CD14-positive monocyte (primary cell): ENCODE measurements at regions not wholly inside any gene's neighbourhood (a gene's known extent, or its start where the extent isn't known, plus 50 kb on each side); places are given as distances from the start of the nearest gene placed in this dataset.

ENCODE experiments used
- DNase-seq, 3 donors: peaks; one replicate each; pipeline ENCODE4 v3.0.0-alpha.2; 2011 to 2022
- H2AFZ ChIP-seq: 2 replicates; pipeline ENCODE4 v1.6.0; 2012; ENCODE audit warnings: mild to moderate bottlenecking, low read depth, low read length, inconsistent platforms; ENCODE audit not compliant: insufficient read depth, poor library complexity, severe bottlenecking
- H3K27ac ChIP-seq, 2 donors: 1 replicate in 1 of 2; 2 replicates in 1 of 2; pipeline ENCODE4 v1.5.1; 2012 to 2013; ENCODE audit warnings: low read length in 2 of 2, control low read depth in 1 of 2, inconsistent platforms in 1 of 2, low read depth in 1 of 2, mild to moderate bottlenecking in 1 of 2
- H3K27me3 ChIP-seq, 2 donors: one replicate each; pipeline versions ENCODE4 v1.6.0 to v1.6.1; 2011 to 2013; ENCODE audit warnings: low read length in 2 of 2; ENCODE audit not compliant: control insufficient read depth in 2 of 2, insufficient read depth in 2 of 2
- H3K36me3 ChIP-seq, 2 donors: replicated peaks in 1 of 2; 1 replicate in 1 of 2; 2 replicates in 1 of 2; pipeline versions ENCODE4 v1.5.1 to v1.6.1; 2012 to 2013; ENCODE audit warnings: low read length in 2 of 2, control low read depth in 1 of 2, inconsistent platforms in 1 of 2, mild to moderate bottlenecking in 1 of 2; ENCODE audit not compliant: insufficient read depth in 2 of 2, control insufficient read depth in 1 of 2
- H3K4me1 ChIP-seq, 2 donors: 1 replicate in 1 of 2; 2 replicates in 1 of 2; pipeline versions ENCODE4 v1.5.1 to v1.6.1; 2012 to 2013; ENCODE audit warnings: low read length in 2 of 2, control low read depth in 1 of 2, inconsistent platforms in 1 of 2, mild to moderate bottlenecking in 1 of 2, moderate library complexity in 1 of 2; ENCODE audit not compliant: insufficient read depth in 2 of 2, control insufficient read depth in 1 of 2
- H3K4me2 ChIP-seq: replicated peaks from 2 replicates; pipeline ENCODE3; 2012; ENCODE audit warnings: low read length, moderate library complexity, mild to moderate bottlenecking; ENCODE audit not compliant: poor library complexity, severe bottlenecking; ENCODE audit errors: extremely low read depth
- H3K4me3 ChIP-seq, 3 experiments: fragments of 200-600 bp in 1 of 3; sonication (generic) in 1 of 3; replicated peaks in 1 of 3; 1 replicate in 2 of 3; 2 replicates in 1 of 3; pipeline ENCODE4 v1.5.1; 2011 to 2013; ENCODE audit warnings: low read length in 3 of 3, mild to moderate bottlenecking in 3 of 3, control low read depth in 2 of 3, low read depth in 2 of 3, inconsistent platforms in 1 of 3, moderate library complexity in 1 of 3
- H3K79me2 ChIP-seq: 2 replicates; pipeline ENCODE4 v1.6.0; 2012; ENCODE audit warnings: mild to moderate bottlenecking, control low read depth, inconsistent platforms, low read length, moderate library complexity; ENCODE audit not compliant: insufficient read depth
- H3K9ac ChIP-seq: 2 replicates; pipeline ENCODE4 v1.6.0; 2017; ENCODE audit warnings: low read length, mild to moderate bottlenecking; ENCODE audit not compliant: insufficient read depth, poor library complexity, severe bottlenecking
- H3K9me3 ChIP-seq, 2 donors: replicated peaks in 1 of 2; 1 replicate in 1 of 2; 2 replicates in 1 of 2; pipeline versions ENCODE4 v1.5.1 to v1.6.1; 2012 to 2013; ENCODE audit warnings: low read length in 2 of 2, control low read depth in 1 of 2; ENCODE audit not compliant: control insufficient read depth in 1 of 2, insufficient read depth in 1 of 2
- H4K20me1 ChIP-seq: 2 replicates; pipeline ENCODE4 v1.6.0; 2012; ENCODE audit warnings: mild to moderate bottlenecking, low read length, control low read depth, moderate library complexity; ENCODE audit not compliant: insufficient read depth
- H3K27ac Mint-ChIP-seq, 7 donors: one replicate each; pipeline ENCODE4 v1.8.0; 2020; ENCODE audit warnings: mild to moderate bottlenecking in 7 of 7, mixed read lengths in 7 of 7, moderate library complexity in 6 of 7, inconsistent platforms in 2 of 7
- H3K27me3 Mint-ChIP-seq, 3 donors: one replicate each; pipeline ENCODE4 v1.8.0; 2021 to 2022; ENCODE audit warnings: low read depth in 3 of 3, mild to moderate bottlenecking in 3 of 3, mixed read lengths in 3 of 3, moderate library complexity in 3 of 3, inconsistent platforms in 1 of 3
- H3K36me3 Mint-ChIP-seq, 2 donors: one replicate each; pipeline ENCODE4 v1.8.0; 2020; ENCODE audit warnings: mixed read lengths in 2 of 2, inconsistent platforms in 1 of 2, mild to moderate bottlenecking in 1 of 2
- H3K4me1 Mint-ChIP-seq: one replicate; pipeline ENCODE4 v1.8.0; 2020; ENCODE audit warnings: mild to moderate bottlenecking, mixed read lengths
- H3K4me3 Mint-ChIP-seq, 2 donors: one replicate each; pipeline ENCODE4 v1.8.0; 2020; ENCODE audit warnings: mild to moderate bottlenecking in 2 of 2, mixed read lengths in 2 of 2, moderate library complexity in 1 of 2
- H3K9me3 Mint-ChIP-seq, 7 donors: one replicate each; pipeline ENCODE4 v1.8.0; 2020 to 2022; ENCODE audit warnings: mixed read lengths in 7 of 7, mild to moderate bottlenecking in 6 of 7, moderate library complexity in 6 of 7, inconsistent platforms in 2 of 7
- CTCF ChIP-seq: fragments of 200-600 bp; IDR thresholded peaks from one replicate; pipeline ENCODE4 v1.8.0; 2022; ENCODE audit warnings: antibody characterized with exemption, mild to moderate bottlenecking
- WGBS: methylation state at CpG from one replicate; pipeline ENCODE4 v1.1.5; 2013; ENCODE audit warnings: missing lambda C conversion rate; ENCODE audit not compliant: insufficient coverage; 5-methylcytosine and 5-hydroxymethylcytosine counted together
- intact Hi-C, 2 donors: fragments of 100-400 bp; cut with micrococcal nuclease; formaldehyde crosslinking; loops; one replicate each; pipeline versions ENCODE4 v1.15.0 to v1.15.1; 2023

GRCh38 chr16:56068816-56069215, 122.5 kb upstream of the GNAO1 start:
- H3K27me3 Mint-ChIP-seq: peaks cover 2 to 11% (median 7%) of the 10 kb centered on the region in 3 donors
- no peaks in the 10 kb centered on the region for H3K36me3 Mint-ChIP-seq
- Histone ChIP-seq H3K36me3 (no peaks in the 10 kb centered on the region), H3K4me3 (no peak overlapping the region), H3K79me2 (no peaks in the 10 kb centered on the region), H3K4me2 (no peak overlapping the region), H4K20me1 (no peaks in the 10 kb centered on the region), H3K9me3 (no peaks in the 10 kb centered on the region), H3K27ac (no peak overlapping the region), H3K27me3 (peaks cover 0 to 2% of the 10 kb centered on the region in 2 donors), H3K4me1 (no peaks in the 10 kb centered on the region), H3K9ac (no peak overlapping the region), H2AFZ (no peak overlapping the region)
- no peak for DNase-seq
- H3K4me3 Mint-ChIP-seq: no peak overlapping the region
- no peaks in the 10 kb centered on the region for H3K4me1 Mint-ChIP-seq
- no peak overlapping the region for H3K27ac Mint-ChIP-seq
- no peak for TF ChIP-seq CTCF
- H3K9me3 Mint-ChIP-seq: peaks cover 0 to 5% (median 0%) of the 10 kb centered on the region in 7 donors
- intact Hi-C loops: no loop called here
- no CpG with 5 or more reads among the region's 3 CpGs for WGBS

- Mint-ChIP-seq H3K4me3 (no peak overlapping the region), H3K4me1 (no peaks in the 10 kb centered on the region), H3K27ac (no peak overlapping the region), H3K27me3 (peaks cover 2 to 11% (median 7%) of the 10 kb centered on the region in 3 donors), H3K36me3 (no peaks in the 10 kb centered on the region), H3K9me3 (peaks cover 0 to 5% (median 0%) of the 10 kb centered on the region in 7 donors)
- Histone ChIP-seq H2AFZ (no peak overlapping the region), H3K4me2 (no peak overlapping the region), H3K4me3 (no peak overlapping the region), H3K27me3 (peaks cover 0 to 2% of the 10 kb centered on the region in 2 donors), H3K79me2 (no peaks in the 10 kb centered on the region), H3K4me1 (no peaks in the 10 kb centered on the region), H3K36me3 (no peaks in the 10 kb centered on the region), H3K9ac (no peak overlapping the region), H4K20me1 (no peaks in the 10 kb centered on the region), H3K27ac (no peak overlapping the region), H3K9me3 (no peaks in the 10 kb centered on the region)
- no CpG with 5 or more reads among the region's 2 CpGs for WGBS
- intact Hi-C loops: no loop called here
- DNase-seq: no peak
- TF ChIP-seq CTCF: no peak
Observed at GRCh38 chr16:56068314-56068713, 123.0 kb upstream of the GNAO1 start.
